GM23338 (cell line): ENCODE measurements at regions not wholly inside any gene's neighbourhood (a gene's known extent, or its start where the extent isn't known, plus 50 kb on each side); places are given as distances from the start of the nearest gene placed in this dataset.

Experiments used
- ATAC-seq: fragments of 200-7000 bp; cut with Tn5 transposase; 3 replicates; pipeline ENCODE4 v1.9.1; 2020
- DNase-seq: peaks from one replicate; pipeline ENCODE4 v3.0.0-alpha.2; 2015; ENCODE audit warnings: low spot score
- H2AFZ ChIP-seq: fragments of 200-600 bp; sonication (generic); 2 replicates; pipeline ENCODE4 v1.8.0; 2016; ENCODE audit warnings: antibody characterized with exemption, mild to moderate bottlenecking, moderate library complexity
- H3F3A ChIP-seq: fragments of 200-600 bp; sonication (generic); replicated peaks from 2 replicates; pipeline ENCODE4 v1.8.0; 2017; ENCODE audit warnings: antibody characterized with exemption, mixed run types, low read depth
- H3K27ac ChIP-seq: fragments of 200-600 bp; sonication (generic); 2 replicates; pipeline ENCODE4 v1.6.1; 2016; ENCODE audit warnings: low read depth
- H3K27me3 ChIP-seq: fragments of 200-600 bp; sonication (generic); 2 replicates; pipeline ENCODE4 v1.8.0; 2016; ENCODE audit warnings: mild to moderate bottlenecking, mixed run types, moderate library complexity; ENCODE audit not compliant: insufficient read depth
- H3K36me3 ChIP-seq: fragments of 200-600 bp; sonication (generic); 2 replicates; pipeline ENCODE4 v1.8.0; 2016; ENCODE audit warnings: mild to moderate bottlenecking; ENCODE audit not compliant: insufficient read depth
- H3K4me1 ChIP-seq: fragments of 200-600 bp; sonication (generic); 2 replicates; pipeline ENCODE4 v1.8.0; 2016; ENCODE audit warnings: mild to moderate bottlenecking, moderate library complexity; ENCODE audit not compliant: insufficient read depth
- H3K4me2 ChIP-seq: fragments of 200-600 bp; sonication (generic); 2 replicates; pipeline ENCODE4 v1.7.1; 2017; ENCODE audit warnings: mixed run types
- H3K4me3 ChIP-seq: fragments of 200-600 bp; sonication (generic); 2 replicates; pipeline ENCODE4 v1.6.1; 2016; ENCODE audit warnings: mixed run types
- H3K79me2 ChIP-seq: fragments of 200-600 bp; sonication (generic); replicated peaks from 2 replicates; pipeline ENCODE4 v1.8.0; 2017; ENCODE audit warnings: mild to moderate bottlenecking; ENCODE audit not compliant: insufficient read depth
- H3K9me2 ChIP-seq: fragments of 200-600 bp; sonication (generic); 2 replicates; pipeline ENCODE4 v1.8.0; 2017; ENCODE audit not compliant: insufficient read depth
- H4K20me1 ChIP-seq: fragments of 200-600 bp; sonication (generic); replicated peaks from 2 replicates; pipeline ENCODE4 v1.8.0; 2017; ENCODE audit warnings: mild to moderate bottlenecking; ENCODE audit not compliant: insufficient read depth
- H3K27ac Mint-ChIP-seq: 2 replicates; pipeline ENCODE4 v1.8.0; 2020; ENCODE audit warnings: inconsistent platforms, mild to moderate bottlenecking, moderate library complexity, mixed read lengths
- H3K27me3 Mint-ChIP-seq: 3 replicates; pipeline ENCODE4 v1.8.0; 2022; ENCODE audit warnings: low read depth, mild to moderate bottlenecking, moderate library complexity, mixed read lengths, inconsistent platforms; ENCODE audit not compliant: insufficient read depth, poor library complexity
- H3K36me3 Mint-ChIP-seq: 3 replicates; pipeline ENCODE4 v1.8.0; 2021; ENCODE audit warnings: low read depth, mild to moderate bottlenecking, inconsistent platforms, moderate library complexity, mixed read lengths
- H3K4me1 Mint-ChIP-seq: 3 replicates; pipeline ENCODE4 v1.8.0; 2020; ENCODE audit warnings: mild to moderate bottlenecking, inconsistent platforms, mixed read lengths
- H3K4me3 Mint-ChIP-seq: 3 replicates; pipeline ENCODE4 v1.8.0; 2021; ENCODE audit warnings: moderate library complexity, mild to moderate bottlenecking, inconsistent platforms, mixed read lengths
- H3K9me3 Mint-ChIP-seq: 3 replicates; pipeline ENCODE4 v1.8.0; 2020; ENCODE audit warnings: moderate library complexity, mild to moderate bottlenecking, inconsistent platforms, mixed read lengths
- CREB1 ChIP-seq: fragments of 250-450 bp; sonication (Bioruptor Pico); IDR thresholded peaks from 2 replicates; pipeline ENCODE4 v1.5.0; 2020; ENCODE audit warnings: low read depth, mild to moderate bottlenecking, moderate library complexity
- EZH2 ChIP-seq: fragments of 200-600 bp; sonication (generic); IDR thresholded peaks from one replicate; pipeline ENCODE4 v1.8.0; 2017; ENCODE audit warnings: antibody characterized with exemption, mild to moderate bottlenecking, low read depth; ENCODE audit not compliant: unreplicated experiment
- EZH2phosphoT487 ChIP-seq: fragments of 200-600 bp; sonication (generic); IDR thresholded peaks from one replicate; pipeline ENCODE4 v1.8.1; 2018; ENCODE audit warnings: antibody characterized with exemption; ENCODE audit not compliant: unreplicated experiment
- JUNB ChIP-seq: IDR thresholded peaks from one replicate; pipeline ENCODE4 v1.6.1; 2016; ENCODE audit warnings: antibody characterized with exemption; ENCODE audit not compliant: unreplicated experiment
- NANOG ChIP-seq: IDR thresholded peaks from 2 replicates; pipeline ENCODE4 v1.6.1; 2016; ENCODE audit warnings: antibody characterized with exemption, borderline replicate concordance
- POLR2AphosphoS5 ChIP-seq: IDR thresholded peaks from 2 replicates; pipeline ENCODE4 v1.6.1; 2016; ENCODE audit warnings: antibody characterized with exemption, low read depth
- STAT1 ChIP-seq: IDR thresholded peaks from one replicate; pipeline ENCODE4 v1.6.1; 2016; ENCODE audit warnings: antibody characterized with exemption; ENCODE audit not compliant: unreplicated experiment
- ZNF114 ChIP-seq: fragments of 250-450 bp; sonication (Bioruptor Pico); IDR thresholded peaks from 2 replicates; pipeline ENCODE4 v1.5.0; 2020; ENCODE audit warnings: mild to moderate bottlenecking, moderate library complexity
- ZNF331 ChIP-seq: fragments of 250-450 bp; sonication (Bioruptor Pico); IDR thresholded peaks from 2 replicates; pipeline ENCODE4 v1.5.0; 2020; ENCODE audit warnings: low read depth, mild to moderate bottlenecking, moderate library complexity
- TF ChIP-seq, protein P1 (sequence below): fragments of 250-450 bp; sonication (Bioruptor Pico); IDR thresholded peaks from 2 replicates; pipeline ENCODE4 v1.5.0; 2020; ENCODE audit warnings: mild to moderate bottlenecking, moderate library complexity
- TF ChIP-seq, protein P2 (sequence below): IDR thresholded peaks from 2 replicates; pipeline ENCODE4 v1.6.1; 2016; ENCODE audit warnings: antibody characterized with exemption
- TF ChIP-seq, protein P3 (sequence below): IDR thresholded peaks from one replicate; pipeline ENCODE4 v1.6.1; 2018; ENCODE audit warnings: antibody characterized with exemption; ENCODE audit not compliant: unreplicated experiment
- TF ChIP-seq, protein P4 (sequence below), 2 experiments: fragments of 200-600 bp in 1 of 2; sonication (generic) in 1 of 2; conservative IDR thresholded peaks; 2 replicates each; pipeline versions ENCODE4 v1.5.1 to v1.6.1; 2016 to 2017; ENCODE audit warnings: antibody characterized with exemption in 2 of 2, low read depth in 2 of 2, mild to moderate bottlenecking in 2 of 2, moderate library complexity in 1 of 2

DNA sequence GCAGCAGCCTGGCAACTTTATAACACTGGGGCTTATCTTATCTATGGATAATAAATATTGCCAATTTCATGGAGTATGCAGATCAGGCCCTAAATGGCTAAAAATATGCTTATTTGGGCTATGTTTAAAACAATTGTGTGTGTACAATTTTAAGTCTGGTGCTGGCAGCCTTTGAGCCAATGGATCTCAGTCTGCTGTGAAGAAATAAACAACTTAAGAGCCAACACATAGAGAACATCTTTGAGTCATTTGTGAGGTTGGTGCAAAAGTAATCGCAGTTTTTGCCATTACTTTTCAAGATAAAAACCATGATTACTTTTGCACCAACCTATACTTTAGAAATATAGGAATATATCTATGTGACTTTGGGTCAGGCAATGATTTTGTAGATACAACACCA lies 129.1 kb upstream of the CARMIL1 start:
- H2AFZ ChIP-seq, result no peak overlapping the region
- Mint-ChIP-seq H3K27ac (no peak overlapping the region), H3K27me3 (peaks cover 5% of the 10 kb centered on the region), H3K4me3 (no peak overlapping the region), H3K36me3 (no peaks in the 10 kb centered on the region; the same call in 2 of the 3 replicates), H3K9me3 (peaks cover 3% of the 10 kb centered on the region; the same call in 2 of the 3 replicates), H3K4me1 (peaks cover 3% of the 10 kb centered on the region; the same call in 2 of the 3 replicates)
- H3K4me3 ChIP-seq, result no peak overlapping the region
- H3K27me3 ChIP-seq, result no peaks in the 10 kb centered on the region
- H3K79me2 ChIP-seq, result no peaks in the 10 kb centered on the region
- no peaks in the 10 kb centered on the region for H3K36me3 ChIP-seq
- DNase-seq, result no peak
- no peaks in the 10 kb centered on the region for H4K20me1 ChIP-seq
- H3K9me2 ChIP-seq, result peaks cover 3% of the 10 kb centered on the region; the same call in 1 of the 2 replicates
- TF ChIP-seq EZH2 (no peak), JUNB (no peak), STAT1 (no peak), NANOG (no peak), ZNF331 (CRISPR knock-in tag) (no peak), ZNF114 (CRISPR knock-in tag) (no peak), CREB1 (CRISPR knock-in tag) (no peak), EZH2phosphoT487 (no peak), POLR2AphosphoS5 (no peak)
- TF ChIP-seq, protein P1, sequence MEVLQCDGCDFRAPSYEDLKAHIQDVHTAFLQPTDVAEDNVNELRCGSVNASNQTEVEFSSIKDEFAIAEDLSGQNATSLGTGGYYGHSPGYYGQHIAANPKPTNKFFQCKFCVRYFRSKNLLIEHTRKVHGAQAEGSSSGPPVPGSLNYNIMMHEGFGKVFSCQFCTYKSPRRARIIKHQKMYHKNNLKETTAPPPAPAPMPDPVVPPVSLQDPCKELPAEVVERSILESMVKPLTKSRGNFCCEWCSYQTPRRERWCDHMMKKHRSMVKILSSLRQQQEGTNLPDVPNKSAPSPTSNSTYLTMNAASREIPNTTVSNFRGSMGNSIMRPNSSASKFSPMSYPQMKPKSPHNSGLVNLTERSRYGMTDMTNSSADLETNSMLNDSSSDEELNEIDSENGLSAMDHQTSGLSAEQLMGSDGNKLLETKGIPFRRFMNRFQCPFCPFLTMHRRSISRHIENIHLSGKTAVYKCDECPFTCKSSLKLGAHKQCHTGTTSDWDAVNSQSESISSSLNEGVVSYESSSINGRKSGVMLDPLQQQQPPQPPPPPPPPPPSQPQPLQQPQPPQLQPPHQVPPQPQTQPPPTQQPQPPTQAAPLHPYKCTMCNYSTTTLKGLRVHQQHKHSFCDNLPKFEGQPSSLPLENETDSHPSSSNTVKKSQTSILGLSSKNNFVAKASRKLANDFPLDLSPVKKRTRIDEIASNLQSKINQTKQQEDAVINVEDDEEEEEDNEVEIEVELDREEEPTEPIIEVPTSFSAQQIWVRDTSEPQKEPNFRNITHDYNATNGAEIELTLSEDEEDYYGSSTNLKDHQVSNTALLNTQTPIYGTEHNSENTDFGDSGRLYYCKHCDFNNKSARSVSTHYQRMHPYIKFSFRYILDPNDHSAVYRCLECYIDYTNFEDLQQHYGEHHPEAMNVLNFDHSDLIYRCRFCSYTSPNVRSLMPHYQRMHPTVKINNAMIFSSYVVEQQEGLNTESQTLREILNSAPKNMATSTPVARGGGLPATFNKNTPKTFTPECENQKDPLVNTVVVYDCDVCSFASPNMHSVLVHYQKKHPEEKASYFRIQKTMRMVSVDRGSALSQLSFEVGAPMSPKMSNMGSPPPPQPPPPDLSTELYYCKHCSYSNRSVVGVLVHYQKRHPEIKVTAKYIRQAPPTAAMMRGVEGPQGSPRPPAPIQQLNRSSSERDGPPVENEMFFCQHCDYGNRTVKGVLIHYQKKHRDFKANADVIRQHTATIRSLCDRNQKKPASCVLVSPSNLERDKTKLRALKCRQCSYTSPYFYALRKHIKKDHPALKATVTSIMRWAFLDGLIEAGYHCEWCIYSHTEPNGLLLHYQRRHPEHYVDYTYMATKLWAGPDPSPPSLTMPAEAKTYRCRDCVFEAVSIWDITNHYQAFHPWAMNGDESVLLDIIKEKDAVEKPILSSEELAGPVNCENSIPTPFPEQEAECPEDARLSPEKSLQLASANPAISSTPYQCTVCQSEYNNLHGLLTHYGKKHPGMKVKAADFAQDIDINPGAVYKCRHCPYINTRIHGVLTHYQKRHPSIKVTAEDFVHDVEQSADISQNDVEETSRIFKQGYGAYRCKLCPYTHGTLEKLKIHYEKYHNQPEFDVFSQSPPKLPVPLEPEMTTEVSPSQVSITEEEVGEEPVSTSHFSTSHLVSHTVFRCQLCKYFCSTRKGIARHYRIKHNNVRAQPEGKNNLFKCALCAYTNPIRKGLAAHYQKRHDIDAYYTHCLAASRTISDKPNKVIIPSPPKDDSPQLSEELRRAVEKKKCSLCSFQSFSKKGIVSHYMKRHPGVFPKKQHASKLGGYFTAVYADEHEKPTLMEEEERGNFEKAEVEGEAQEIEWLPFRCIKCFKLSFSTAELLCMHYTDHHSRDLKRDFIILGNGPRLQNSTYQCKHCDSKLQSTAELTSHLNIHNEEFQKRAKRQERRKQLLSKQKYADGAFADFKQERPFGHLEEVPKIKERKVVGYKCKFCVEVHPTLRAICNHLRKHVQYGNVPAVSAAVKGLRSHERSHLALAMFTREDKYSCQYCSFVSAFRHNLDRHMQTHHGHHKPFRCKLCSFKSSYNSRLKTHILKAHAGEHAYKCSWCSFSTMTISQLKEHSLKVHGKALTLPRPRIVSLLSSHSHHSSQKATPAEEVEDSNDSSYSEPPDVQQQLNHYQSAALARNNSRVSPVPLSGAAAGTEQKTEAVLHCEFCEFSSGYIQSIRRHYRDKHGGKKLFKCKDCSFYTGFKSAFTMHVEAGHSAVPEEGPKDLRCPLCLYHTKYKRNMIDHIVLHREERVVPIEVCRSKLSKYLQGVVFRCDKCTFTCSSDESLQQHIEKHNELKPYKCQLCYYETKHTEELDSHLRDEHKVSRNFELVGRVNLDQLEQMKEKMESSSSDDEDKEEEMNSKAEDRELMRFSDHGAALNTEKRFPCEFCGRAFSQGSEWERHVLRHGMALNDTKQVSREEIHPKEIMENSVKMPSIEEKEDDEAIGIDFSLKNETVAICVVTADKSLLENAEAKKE (CRISPR knock-in tag), result no peak
- TF ChIP-seq, protein P2, sequence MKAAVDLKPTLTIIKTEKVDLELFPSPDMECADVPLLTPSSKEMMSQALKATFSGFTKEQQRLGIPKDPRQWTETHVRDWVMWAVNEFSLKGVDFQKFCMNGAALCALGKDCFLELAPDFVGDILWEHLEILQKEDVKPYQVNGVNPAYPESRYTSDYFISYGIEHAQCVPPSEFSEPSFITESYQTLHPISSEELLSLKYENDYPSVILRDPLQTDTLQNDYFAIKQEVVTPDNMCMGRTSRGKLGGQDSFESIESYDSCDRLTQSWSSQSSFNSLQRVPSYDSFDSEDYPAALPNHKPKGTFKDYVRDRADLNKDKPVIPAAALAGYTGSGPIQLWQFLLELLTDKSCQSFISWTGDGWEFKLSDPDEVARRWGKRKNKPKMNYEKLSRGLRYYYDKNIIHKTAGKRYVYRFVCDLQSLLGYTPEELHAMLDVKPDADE, result no peak
- TF ChIP-seq, protein P3, sequence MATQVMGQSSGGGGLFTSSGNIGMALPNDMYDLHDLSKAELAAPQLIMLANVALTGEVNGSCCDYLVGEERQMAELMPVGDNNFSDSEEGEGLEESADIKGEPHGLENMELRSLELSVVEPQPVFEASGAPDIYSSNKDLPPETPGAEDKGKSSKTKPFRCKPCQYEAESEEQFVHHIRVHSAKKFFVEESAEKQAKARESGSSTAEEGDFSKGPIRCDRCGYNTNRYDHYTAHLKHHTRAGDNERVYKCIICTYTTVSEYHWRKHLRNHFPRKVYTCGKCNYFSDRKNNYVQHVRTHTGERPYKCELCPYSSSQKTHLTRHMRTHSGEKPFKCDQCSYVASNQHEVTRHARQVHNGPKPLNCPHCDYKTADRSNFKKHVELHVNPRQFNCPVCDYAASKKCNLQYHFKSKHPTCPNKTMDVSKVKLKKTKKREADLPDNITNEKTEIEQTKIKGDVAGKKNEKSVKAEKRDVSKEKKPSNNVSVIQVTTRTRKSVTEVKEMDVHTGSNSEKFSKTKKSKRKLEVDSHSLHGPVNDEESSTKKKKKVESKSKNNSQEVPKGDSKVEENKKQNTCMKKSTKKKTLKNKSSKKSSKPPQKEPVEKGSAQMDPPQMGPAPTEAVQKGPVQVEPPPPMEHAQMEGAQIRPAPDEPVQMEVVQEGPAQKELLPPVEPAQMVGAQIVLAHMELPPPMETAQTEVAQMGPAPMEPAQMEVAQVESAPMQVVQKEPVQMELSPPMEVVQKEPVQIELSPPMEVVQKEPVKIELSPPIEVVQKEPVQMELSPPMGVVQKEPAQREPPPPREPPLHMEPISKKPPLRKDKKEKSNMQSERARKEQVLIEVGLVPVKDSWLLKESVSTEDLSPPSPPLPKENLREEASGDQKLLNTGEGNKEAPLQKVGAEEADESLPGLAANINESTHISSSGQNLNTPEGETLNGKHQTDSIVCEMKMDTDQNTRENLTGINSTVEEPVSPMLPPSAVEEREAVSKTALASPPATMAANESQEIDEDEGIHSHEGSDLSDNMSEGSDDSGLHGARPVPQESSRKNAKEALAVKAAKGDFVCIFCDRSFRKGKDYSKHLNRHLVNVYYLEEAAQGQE, result no peak
- TF ChIP-seq, protein P4, sequence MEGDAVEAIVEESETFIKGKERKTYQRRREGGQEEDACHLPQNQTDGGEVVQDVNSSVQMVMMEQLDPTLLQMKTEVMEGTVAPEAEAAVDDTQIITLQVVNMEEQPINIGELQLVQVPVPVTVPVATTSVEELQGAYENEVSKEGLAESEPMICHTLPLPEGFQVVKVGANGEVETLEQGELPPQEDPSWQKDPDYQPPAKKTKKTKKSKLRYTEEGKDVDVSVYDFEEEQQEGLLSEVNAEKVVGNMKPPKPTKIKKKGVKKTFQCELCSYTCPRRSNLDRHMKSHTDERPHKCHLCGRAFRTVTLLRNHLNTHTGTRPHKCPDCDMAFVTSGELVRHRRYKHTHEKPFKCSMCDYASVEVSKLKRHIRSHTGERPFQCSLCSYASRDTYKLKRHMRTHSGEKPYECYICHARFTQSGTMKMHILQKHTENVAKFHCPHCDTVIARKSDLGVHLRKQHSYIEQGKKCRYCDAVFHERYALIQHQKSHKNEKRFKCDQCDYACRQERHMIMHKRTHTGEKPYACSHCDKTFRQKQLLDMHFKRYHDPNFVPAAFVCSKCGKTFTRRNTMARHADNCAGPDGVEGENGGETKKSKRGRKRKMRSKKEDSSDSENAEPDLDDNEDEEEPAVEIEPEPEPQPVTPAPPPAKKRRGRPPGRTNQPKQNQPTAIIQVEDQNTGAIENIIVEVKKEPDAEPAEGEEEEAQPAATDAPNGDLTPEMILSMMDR (conservative IDR thresholded peaks at IDR 0.05; ENCODE audit: low read depth in 2 of 2), result no peak
- H3K4me2 ChIP-seq, result no peak overlapping the region
- no peak overlapping the region for H3K27ac ChIP-seq
- ATAC-seq, result no peak
- H3K4me1 ChIP-seq, result no peaks in the 10 kb centered on the region
- no peaks in the 10 kb centered on the region for H3F3A ChIP-seq
